OCI-M1 (cell line): ENCODE measurements at regions not wholly inside any gene's neighbourhood (a gene's known extent, or its start where the extent isn't known, plus 50 kb on each side); places are given as distances from the start of the nearest gene placed in this dataset.
A peak's percentile ranks its signal among the peaks of the same experiment; 100 is the strongest.

Source experiments
- DNase-seq: peaks from one replicate; lab custom pipeline; 2025; lab: John Stamatoyannopoulos, UW

DNA sequence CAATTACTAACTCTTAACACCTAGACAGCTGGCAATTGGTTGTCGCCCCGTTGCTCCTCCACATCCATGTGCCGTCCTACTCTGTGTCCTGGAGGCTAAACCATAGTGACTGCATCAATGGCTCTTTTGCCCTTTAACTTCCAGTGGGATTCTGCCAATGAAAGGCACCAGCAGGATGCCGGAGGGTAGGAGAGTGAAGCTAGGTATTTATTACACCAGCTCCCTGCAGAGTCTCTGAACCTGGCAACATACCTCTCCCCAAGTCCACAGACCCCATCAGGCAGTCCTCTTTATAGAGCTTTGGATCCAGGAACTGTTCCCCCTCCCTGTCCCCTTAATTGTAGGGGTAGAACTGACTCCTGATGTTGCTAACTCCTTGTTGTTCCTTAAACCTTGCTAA, 426.8 kb downstream of the HNRNPD start:
- DNase-seq = no peak

GRCh38 chr4:81930506-81931238, 443.1 kb downstream of the HNRNPD start:
- DNase-seq = no peak

GRCh38 chr4:81923140-81923539, 450.7 kb downstream of the HNRNPD start:
- DNase-seq = no peak

- no peak for DNase-seq
Observed at GRCh38 chr4:81922313-81922712, 450.6 kb upstream of the RASGEF1B start.

GRCh38 chr4:81921751-81922159, 450.0 kb upstream of the RASGEF1B start:
- DNase-seq = no peak

- peak; percentile 11 for DNase-seq
Observed at GRCh38 chr4:81919810-81920209, 448.1 kb upstream of the RASGEF1B start.

GRCh38 chr4:81919223-81919622, 447.5 kb upstream of the RASGEF1B start:
- DNase-seq = peak; percentile 61

DNA sequence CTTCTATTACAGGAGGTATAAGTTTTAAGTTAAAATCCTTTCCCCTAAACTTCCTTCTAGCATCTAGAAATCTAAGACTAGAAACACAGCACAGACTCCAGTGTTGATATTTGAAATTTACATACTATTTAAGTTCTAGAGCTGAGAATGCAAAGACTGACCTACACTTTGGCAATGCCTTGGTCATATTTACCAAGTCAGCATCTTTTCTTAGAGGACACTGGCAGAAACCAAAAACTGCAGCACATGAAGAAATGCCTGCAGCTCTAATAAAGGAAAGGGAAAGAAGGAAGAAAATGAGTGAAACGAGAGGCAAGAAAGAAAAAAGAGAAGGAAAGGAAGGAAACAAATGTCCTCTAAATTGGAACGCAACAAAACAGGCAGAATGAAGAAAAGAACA, 443.7 kb upstream of the RASGEF1B start:
- DNase-seq = no peak

- DNase-seq = no peak
Observed at GRCh38 chr4:81914623-81915022, 442.9 kb upstream of the RASGEF1B start.

DNA sequence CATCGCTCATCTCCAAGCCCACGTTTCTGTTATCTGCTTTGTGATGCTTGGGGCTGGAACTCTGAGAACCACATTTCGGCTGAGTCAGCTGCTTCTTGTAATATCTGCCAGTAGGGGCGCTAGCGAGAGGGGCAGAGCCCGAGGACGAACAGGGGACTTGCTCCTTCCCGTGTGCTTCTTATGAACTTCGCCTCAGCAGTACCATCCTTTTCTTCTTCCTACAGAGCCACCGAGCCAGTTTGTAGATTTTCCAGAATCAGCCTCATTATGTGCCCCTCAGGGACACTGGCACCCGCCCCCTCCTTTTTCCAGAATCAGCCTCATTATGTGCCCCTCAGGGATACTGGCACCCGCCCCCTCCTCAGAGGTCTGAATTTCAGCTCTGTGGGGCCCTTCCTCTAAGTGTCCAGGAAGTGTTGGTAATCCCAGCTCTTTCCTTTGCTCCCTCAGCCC, 441.7 kb upstream of the RASGEF1B start:
- peak; percentile 84 for DNase-seq

DNA sequence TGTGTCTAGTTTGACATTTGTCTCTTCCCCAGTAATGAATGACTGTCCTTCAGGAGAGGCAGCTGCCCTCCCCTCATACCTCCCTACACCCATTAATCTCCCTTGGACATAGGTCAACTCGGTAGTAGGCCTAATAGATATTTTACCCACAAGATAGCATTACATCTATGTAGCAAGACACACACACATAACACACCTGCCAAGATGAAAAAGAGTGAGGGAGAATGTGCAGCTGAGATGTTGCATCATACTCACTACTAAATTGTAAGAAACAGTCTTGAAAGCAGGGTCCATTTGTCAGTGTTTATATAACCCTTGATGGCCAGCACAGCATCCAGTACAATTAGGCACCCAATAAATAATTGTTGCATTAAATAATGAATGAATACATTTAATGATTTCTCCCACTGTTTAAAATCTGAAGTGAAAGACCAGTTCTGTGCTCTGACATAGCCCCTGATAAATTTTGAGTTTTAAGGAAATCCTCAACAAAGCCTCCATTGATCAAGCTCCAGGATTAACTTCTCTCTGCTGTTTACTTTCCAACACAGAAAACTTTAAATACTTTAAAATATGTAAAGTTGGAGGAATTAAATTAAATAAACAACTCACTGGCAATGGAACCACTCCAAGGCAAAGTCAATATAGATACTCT, 440.8 kb upstream of the RASGEF1B start:
- no peak for DNase-seq

DNA sequence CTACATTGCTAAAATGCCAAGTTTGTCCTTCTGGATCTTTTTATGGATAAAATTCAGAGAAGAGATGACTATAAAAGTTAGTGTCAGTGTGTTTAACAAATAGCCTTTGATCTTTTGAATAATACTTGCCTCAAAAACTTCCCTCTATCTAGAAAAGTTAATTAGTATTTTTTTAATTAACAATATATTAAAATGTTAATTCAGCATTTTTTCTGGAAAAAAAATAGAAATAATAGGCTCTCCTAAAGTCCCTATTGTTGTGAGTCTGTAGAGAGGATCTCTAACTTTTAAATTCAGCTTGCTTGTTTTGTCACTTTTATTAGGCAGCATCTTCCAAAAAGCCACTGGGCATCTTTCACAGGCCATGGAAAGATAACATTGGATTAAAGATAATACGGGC, 435.2 kb upstream of the RASGEF1B start:
- DNase-seq = no peak

DNA sequence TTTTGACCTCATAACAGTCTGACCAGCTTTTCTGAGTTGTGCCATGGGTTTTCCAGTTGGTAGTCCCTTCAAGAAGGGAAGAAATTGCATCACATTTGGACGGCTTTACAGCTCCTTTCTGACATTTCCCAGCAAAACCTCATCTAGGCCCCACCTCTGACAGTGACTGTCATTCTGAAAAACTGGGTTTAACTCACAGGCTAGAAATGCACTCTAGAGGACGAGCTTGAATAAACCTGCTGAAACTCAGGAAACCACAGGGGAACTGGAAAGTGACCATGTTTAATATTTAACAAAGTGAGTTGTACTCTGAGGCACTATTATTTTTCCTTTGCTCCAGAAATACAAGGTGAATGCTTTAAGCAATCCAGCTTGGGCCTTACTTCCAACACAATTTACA, 434.3 kb upstream of the RASGEF1B start:
- DNase-seq = no peak

DNA sequence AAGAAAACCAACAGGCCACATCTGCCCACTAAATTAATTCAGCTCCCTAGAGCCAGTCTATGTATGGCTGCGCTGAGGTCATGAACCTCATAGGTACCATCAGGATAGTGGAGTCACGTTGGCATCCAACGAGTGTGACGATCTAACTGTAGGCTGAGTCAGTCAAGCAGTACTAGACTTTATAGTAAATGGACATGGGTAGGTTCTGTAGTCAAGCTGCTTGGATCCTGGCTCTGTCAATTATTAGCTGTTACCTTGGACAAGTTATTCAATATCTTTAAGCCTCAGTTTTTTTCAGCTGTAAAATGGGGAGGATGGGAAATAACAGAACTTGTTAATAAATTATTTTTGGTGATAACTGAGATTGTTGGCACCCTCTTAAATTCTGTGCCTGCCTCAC, 432.4 kb upstream of the RASGEF1B start:
- DNase-seq = no peak

- no peak for DNase-seq
Observed at GRCh38 chr4:81903212-81903611, 431.5 kb upstream of the RASGEF1B start.

- no peak for DNase-seq
Observed at GRCh38 chr4:81898862-81899504, 427.3 kb upstream of the RASGEF1B start.

GRCh38 chr4:81896936-81897335, 425.2 kb upstream of the RASGEF1B start:
- DNase-seq = no peak

DNA sequence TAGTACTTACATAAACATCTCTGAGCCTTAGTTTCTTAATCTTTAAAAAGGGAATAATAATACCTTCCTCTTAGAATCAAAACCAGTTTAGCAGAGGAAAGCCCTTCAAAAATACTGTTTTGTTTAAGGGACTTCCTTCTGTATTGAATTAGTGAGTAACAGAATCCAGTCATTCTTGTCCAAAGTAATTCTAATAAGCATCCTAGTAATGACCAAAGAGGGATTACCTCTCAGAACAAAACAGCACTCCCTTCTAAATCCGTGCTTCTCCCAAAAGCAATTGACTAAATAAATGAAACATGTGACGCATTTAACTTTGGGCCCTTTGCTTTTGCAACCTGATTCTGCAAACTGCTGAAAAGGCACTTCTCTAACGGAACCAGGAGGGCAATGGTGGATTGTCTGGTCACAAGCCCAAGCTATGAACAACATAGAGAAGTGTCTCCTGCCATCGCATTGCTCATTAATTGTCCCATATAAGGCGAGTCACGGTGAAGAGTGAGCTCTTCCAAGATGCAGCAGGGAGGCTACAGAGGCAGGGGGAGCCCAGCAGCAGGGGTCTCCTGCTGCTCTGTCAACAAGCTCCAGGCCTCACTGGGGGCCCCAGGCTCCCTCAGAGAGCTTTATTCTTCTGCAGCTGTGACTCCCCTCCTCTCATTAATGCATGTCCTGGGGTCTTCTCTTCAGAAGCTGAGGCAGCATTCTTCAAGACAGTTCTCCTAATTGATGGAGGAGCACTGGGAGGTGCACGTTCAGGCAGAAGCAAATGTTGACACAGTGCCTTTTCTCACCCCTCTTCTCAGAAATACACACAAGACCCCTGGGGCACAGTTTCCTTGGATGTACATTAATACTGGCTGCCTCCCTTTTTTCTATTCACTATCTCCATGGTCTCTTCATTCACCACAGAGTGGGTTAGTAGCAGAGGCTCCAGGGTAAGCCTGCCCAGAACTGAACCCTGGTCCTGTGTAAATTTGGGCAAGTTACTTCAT, 419.6 kb upstream of the RASGEF1B start:
- DNase-seq = no peak

DNA sequence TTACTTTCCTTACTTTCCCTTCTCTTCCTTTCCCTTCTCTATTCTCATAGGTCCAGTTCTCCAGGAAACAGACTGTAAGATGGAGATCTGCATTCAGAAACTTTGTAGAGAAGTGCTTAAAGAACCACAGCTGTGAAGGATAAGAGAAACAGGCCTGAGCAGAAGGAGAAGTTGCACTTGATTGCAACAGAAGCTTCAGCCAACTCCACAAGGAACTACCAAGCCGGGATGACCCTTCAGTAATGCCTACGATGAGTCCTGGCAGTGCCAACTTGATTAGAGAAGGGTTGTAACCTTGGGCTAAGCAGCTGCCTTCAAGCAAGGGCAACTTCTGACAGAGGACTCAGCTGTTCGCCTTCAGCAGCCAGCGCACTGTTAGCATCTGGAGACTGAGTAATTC, 413.3 kb upstream of the RASGEF1B start:
- DNase-seq = peak; percentile 62

DNA sequence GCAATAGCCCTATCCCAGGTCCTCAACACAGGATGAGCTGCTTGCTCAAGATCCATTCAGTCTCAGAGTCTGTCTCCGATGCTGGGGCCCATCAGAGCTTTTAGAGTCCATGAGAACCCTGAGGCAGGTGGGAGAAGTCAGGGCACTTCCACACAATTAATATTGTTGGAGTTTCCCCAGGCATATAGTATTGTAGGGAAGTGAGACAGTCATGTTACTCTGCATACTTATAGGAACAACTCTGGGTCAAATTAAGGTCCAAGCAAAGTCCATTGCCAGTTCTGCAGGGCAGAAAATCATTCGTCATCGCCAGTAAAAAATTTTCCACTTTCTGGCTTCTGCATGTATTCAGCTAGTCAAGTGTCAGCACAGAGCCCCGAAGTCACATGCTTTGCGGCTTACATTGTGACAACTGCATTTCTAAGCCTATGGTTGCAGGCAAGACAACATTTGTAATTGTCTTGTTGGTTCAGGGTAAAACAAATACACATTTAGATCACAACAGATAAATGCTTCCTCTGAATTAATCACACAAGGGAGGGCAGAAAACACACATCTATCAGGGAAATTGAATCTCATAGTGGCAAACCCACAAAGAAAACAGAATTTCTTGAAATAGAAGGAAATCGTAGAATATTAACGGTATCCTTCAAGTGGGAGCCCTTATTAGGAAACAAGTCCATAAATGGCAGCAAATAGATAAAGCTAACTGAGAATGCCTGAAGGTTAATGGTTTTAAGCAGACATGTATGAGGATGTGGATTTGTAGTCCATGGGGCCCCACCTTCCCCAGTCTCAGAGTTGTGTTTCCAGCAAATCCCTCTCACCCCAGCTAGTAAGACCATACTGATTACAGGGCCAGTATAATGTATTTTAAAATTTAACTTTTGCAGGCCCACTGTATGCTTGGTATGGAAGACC, 412.1 kb upstream of the RASGEF1B start:
- DNase-seq = peak; percentile 7

- DNase-seq = no peak
Observed at GRCh38 chr4:81883004-81883403, 411.3 kb upstream of the RASGEF1B start.
